GM21528 (cell line): ENCODE measurements at regions not wholly inside any gene's neighbourhood (a gene's known extent, or its start where the extent isn't known, plus 50 kb on each side); places are given as distances from the start of the nearest gene placed in this dataset.

Experiments
- ATAC-seq: cut with Tn5 transposase; IDR thresholded peaks from one replicate; pipeline ENCODE4 v1.9.1; 2021; ENCODE audit warnings: mild to moderate bottlenecking, moderate library complexity; ENCODE audit not compliant: unreplicated experiment, low FRiP score

DNA sequence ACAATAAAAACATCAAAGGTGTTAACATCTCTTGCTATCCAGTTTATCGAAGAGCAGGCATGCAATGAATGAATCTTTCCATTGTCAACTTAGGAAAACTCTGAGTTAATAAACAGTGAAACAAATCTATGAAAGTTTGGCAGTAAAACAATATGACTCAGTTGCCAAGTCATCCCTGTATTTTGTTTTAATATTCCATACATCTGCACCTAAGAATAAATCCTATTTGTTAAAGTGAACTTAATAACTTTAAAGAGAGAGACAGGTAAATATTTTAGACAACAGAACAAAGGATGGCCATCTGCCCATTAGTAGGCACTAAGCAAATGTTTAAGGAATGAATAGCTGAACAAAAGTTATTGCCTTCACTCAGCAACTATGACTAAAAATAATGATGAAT, 700.5 kb upstream of the CELF2 start:
- no peak for ATAC-seq

GRCh38 chr10:10318856-10319255, 698.8 kb upstream of the CELF2 start:
- ATAC-seq, result no peak

DNA sequence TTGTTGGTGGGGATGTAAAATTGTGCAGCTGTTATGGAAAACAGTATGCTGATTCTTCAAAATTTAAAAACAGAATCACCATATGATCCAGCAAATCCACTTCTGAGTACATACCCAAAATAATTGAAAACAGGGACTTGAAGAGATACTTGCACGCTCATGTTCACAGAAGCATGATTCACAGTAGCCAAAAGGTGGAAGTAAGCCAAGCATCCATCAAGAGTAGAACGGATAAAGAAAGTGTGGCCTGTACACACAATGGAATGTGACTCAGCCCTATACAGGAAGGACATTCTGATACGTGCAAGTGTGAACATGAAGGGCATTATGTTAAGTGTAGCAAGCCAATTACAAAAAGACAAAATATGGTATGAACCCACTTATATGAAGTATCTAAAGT, 696.7 kb upstream of the CELF2 start:
- ATAC-seq, result no peak

- ATAC-seq, result no peak
These were observed 691.6 kb upstream of the CELF2 start for GRCh38 chr10:10326116-10326515.

DNA sequence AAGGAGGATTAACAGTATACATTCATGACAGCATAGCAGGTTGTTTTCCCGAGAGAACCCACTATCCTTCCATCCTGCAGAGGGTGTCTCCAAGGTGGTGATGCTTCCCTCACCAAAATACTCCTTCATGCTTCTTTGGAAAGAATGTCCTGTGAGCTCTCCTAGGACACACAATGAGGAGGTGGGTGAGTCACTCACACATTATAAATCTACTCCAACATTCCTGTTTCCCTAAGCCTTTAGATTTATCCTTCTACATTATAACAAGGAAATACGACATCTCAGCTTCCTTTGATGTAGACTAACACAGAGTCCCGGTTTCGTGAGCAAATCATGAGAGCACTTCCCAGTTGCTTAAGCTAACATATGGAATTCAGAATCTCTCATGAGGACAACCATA, 689.7 kb upstream of the CELF2 start:
- ATAC-seq, result no peak

DNA sequence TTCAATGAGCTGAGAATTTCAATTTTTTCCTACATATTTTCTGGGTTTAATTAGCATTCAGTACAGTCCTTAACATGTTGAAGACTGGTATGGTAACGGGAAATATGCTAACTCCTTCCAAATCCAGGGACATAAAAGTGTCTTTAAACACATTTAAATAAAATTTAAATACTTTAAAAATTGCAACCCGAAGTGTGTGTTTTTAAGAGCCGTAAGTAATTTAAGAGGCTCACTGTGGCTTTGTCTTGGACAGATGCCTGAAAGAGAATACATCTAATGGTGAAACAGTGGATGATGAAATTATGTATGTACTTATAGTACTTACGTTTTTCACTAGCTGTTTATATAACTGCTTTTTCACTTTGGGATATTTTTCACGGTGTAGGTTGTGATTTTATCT, 687.3 kb upstream of the CELF2 start:
- no peak for ATAC-seq

DNA sequence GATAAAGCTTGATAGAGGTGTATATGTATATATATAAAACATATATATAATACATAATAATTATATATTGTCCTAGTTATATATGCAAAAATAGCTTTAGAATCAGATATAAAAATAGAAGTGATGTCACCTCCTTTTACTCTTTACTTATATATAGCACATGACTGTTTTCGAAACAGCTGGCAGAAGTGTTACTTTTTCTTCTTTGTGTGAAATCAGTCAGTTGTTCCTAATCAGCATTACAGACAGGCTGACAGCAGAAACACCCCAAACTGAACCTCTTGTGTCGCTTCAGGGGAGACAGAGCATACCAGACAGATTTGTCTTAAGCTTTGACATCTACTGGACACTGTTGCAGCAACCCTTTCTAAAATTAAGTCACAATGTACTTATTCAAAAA, 684.9 kb upstream of the CELF2 start:
- ATAC-seq, result no peak

- ATAC-seq, result no peak
These were observed 684.0 kb upstream of the CELF2 start for GRCh38 chr10:10333622-10334021.

GRCh38 chr10:10338339-10338738, 679.3 kb upstream of the CELF2 start:
- no peak for ATAC-seq

DNA sequence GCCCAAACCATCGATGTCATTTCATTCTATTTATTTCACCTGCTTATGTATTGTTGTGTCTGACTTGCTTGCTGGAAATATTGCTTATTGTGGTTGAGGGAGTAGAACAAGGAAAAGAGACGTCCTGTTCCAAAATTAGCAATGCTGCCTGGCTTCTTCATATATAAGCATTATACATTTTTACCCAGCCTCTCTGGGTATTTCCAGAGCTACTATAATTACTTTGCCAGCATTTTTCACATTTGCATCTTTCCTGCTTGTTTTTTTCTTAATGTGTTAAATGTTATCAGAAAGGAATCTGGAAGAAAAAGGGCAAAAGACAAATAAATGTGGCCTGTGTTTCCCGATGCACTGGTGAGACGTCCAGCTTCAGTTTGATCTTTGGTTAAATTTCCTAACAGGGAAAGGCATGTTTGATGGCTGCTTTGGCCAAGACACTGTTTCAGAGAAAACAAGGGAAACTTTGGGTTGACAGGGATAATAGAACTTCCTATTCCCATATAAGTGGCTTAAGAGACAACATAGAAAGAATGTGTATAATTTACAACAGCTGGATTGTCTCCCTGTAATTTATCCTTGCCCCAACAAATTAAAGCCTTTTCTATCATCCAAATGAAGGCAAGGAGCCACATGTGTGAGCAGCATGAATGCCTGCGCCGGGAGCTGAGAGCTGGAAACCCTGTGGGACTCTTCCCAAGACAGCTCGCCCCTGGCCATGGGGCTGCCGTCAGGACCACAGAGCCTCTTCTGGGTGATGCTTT, 671.1 kb upstream of the CELF2 start:
- no peak for ATAC-seq

GRCh38 chr10:10350050-10350449, 667.6 kb upstream of the CELF2 start:
- ATAC-seq, result no peak

- ATAC-seq, result no peak
These were observed 666.2 kb upstream of the CELF2 start for GRCh38 chr10:10351451-10351850.

GRCh38 chr10:10353326-10353868, 664.3 kb upstream of the CELF2 start:
- no peak for ATAC-seq

GRCh38 chr10:10359263-10359662, 658.4 kb upstream of the CELF2 start:
- ATAC-seq, result no peak

GRCh38 chr10:10361301-10361885, 656.3 kb upstream of the CELF2 start:
- ATAC-seq, result no peak

- no peak for ATAC-seq
These were observed 654.9 kb upstream of the CELF2 start for GRCh38 chr10:10362800-10363199.

DNA sequence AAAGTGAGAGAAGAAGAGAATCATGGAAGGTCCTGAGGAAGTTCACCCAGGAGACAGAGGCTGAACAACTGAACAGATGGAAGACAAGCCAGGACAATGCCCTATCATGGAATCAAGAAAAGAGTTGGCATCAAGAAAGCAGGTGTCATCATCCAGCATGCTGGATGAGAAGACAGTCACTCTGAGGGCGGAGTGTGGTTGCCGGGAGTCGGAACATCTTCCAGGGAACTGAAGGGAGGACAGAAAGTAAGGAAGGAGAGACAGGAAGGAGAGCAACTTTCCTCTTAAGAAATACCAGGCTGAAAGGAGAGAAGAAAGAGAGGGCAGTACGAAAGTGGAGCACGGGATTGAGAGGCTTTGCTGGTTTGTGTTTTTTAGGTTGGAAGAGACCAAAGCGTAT, 654.5 kb upstream of the CELF2 start:
- no peak for ATAC-seq

GRCh38 chr10:10364902-10365301, 652.8 kb upstream of the CELF2 start:
- no peak for ATAC-seq

GRCh38 chr10:10365676-10366075, 652.0 kb upstream of the CELF2 start:
- ATAC-seq, result no peak

DNA sequence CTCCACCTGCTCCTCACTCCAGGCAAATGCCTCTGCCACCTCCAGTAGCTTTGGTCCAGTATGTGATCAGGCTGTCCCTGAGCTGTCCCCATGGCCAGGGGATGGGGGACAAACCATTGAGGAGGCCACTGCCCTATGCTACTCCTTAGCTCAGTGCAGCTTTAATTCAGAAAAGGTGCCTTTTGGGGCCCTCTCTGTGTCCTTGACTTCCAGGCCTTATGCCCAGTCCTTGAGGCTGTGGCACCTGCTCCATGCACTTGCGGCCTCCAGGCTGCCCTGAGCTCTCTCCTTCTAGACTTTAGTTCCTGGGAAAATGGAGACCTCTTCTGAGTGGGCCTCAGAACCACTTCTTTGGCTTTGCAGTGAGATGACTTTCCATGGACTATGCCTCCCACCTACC, 650.8 kb upstream of the CELF2 start:
- ATAC-seq, result no peak

GRCh38 chr10:10367264-10367663, 650.4 kb upstream of the CELF2 start:
- ATAC-seq, result no peak

DNA sequence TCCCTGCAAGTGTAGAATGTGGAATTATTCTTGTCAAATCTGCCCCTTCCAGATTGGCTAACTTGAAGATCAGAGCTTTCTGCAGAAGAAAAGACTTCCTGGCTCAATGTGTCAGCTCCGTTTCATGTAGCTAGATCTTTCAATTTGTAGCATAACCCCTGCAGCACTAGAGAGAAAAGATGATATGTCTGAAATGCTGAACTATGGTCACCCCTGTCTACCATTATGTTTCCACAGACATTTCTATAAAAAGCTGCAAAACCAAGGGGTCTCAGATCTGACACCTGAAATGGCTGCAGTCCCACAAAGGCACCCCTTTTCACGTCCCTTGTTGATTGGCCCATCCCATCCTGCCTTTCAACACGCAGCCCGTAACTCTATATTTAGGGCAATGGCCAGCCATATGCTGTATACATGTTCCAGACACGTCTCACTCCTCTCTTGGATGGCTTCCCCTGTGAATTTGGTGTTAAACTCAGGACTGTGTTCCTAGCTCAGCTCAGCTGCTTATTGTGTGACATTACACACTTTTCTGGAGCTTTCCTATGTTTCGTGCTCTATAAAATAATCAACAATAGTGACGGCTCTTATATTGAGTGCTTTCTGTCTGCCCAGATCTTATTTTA, 648.6 kb upstream of the CELF2 start:
- no peak for ATAC-seq
